ENCODE measurements at regions not wholly inside any gene's neighbourhood (a gene's known extent, or its start where the extent isn't known, plus 50 kb on each side); places are given as distances from the start of the nearest gene placed in this dataset.

DNA sequence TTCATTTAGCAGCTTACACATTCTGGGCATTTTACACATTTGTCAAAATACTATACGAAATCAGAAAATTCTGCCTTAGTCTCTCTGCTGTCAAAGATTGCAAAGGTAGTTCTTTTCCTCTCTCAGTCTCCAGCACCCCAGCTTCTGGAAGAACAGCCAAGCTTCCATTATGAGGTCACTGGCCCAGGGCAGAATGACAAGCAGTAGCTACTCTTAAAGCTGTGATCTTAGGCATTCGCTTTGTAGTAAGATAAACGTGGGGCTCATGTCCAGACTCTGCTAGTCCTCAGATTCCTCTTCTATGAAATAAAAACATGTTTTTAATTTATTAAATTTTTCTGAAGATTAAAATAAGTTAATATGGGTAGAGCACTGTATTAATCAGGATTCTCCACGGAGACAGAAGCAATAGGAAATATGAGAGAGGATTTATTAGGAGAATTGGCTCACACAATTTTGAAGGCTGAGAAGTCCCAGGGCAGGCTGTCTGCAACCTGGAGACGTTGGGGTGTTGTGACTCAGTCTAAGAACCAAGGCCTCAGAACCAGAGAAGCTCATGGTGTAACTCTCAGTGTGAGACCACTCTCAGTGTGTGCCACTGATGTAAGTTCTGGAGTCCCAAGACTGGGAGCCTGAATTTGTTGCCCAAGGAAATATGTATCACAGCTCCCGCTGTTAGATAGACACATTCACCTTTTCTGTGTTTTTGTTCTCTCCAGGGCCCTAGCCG, 201.2 kb downstream of the CMPK2 start:
- H3K9me3 Mint-ChIP-seq = no peaks in the 10 kb centered on the region
- DNase-seq (ENCODE audit: low spot score in 2 of 2) (no peak), ATAC-seq (replicated peaks; ENCODE audit: extremely low read depth, poor library complexity, severe bottlenecking) (no peak)
- H3K36me3 Mint-ChIP-seq (ENCODE audit: insufficient read depth) = no peaks in the 10 kb centered on the region
- H3K4me3 Mint-ChIP-seq = no peak overlapping the region
- no peaks in the 10 kb centered on the region for H3K4me1 Mint-ChIP-seq
- H3K27ac Mint-ChIP-seq (ENCODE audit: low read depth) = no peak overlapping the region
- H3K27me3 Mint-ChIP-seq = peaks cover 41% of the 10 kb centered on the region

GRCh38 chr2:6665093-6666045, 200.3 kb downstream of the CMPK2 start:
- ATAC-seq (replicated peaks; ENCODE audit: extremely low read depth, poor library complexity, severe bottlenecking) = no peak
- no peaks in the 10 kb centered on the region for H3K9me3 Mint-ChIP-seq
- H3K4me1 Mint-ChIP-seq = no peaks in the 10 kb centered on the region
- no peak overlapping the region for H3K4me3 Mint-ChIP-seq
- no peak for DNase-seq (ENCODE audit: low spot score in 2 of 2)
- H3K27me3 Mint-ChIP-seq = peaks cover 43% of the 10 kb centered on the region
- no peaks in the 10 kb centered on the region for H3K36me3 Mint-ChIP-seq (ENCODE audit: insufficient read depth)
- H3K27ac Mint-ChIP-seq (ENCODE audit: low read depth) = no peak overlapping the region

DNA sequence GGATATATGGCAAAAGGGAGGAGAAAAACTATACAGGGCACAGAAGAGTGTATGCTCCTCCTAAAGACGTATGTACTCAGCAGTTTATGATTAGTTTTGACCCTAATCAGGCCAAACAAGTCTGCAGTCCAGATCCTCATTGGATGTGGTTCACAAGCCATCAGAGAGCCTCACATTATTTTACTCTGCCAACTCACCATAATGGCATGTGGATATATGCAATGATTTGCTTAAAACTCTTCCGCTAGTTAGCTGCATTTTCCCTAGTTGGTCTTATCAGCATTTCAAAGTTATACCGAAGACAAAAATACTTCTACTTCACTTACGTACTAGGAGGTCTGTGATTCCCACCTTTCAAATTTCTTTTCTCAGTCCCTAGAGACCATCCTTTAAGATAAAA, 198.4 kb downstream of the CMPK2 start:
- Mint-ChIP-seq H3K27me3 (peaks cover 49% of the 10 kb centered on the region), H3K9me3 (no peaks in the 10 kb centered on the region), H3K4me1 (no peaks in the 10 kb centered on the region), H3K4me3 (no peak overlapping the region), H3K27ac (ENCODE audit: low read depth) (no peak overlapping the region), H3K36me3 (ENCODE audit: insufficient read depth) (no peaks in the 10 kb centered on the region)
- no peak for ATAC-seq (replicated peaks; ENCODE audit: extremely low read depth, poor library complexity, severe bottlenecking)
- no peak for DNase-seq (ENCODE audit: low spot score in 2 of 2)

GRCh38 chr2:6671913-6672312, 193.8 kb downstream of the CMPK2 start:
- no peaks in the 10 kb centered on the region for H3K4me1 Mint-ChIP-seq
- ATAC-seq (replicated peaks; ENCODE audit: extremely low read depth, poor library complexity, severe bottlenecking) = no peak

DNA sequence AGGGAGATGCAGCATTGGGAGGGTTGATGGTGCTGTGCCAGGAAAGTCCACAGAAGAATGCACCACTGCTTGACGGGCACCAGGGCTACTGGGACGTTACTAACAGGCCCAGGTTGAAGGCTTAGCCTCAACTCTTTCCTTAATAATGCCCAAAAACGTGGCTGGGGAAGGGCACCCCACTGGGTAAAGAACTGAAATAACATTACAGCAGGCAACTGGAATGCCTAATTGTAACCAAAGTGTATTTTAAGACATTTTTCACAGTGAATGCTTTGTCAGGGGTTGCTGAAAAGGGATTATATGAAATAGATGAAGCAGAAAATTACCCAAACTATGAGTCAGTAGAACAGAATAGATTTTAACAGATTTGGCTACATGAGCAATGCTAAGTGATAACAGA, 191.3 kb downstream of the CMPK2 start:
- ATAC-seq (replicated peaks; ENCODE audit: extremely low read depth, poor library complexity, severe bottlenecking) = no peak
- H3K9me3 Mint-ChIP-seq = no peaks in the 10 kb centered on the region
- no peaks in the 10 kb centered on the region for H3K4me1 Mint-ChIP-seq
- no peaks in the 10 kb centered on the region for H3K36me3 Mint-ChIP-seq (ENCODE audit: insufficient read depth)
- peaks cover 48% of the 10 kb centered on the region for H3K27me3 Mint-ChIP-seq
- no peak overlapping the region for H3K27ac Mint-ChIP-seq (ENCODE audit: low read depth)
- H3K4me3 Mint-ChIP-seq = no peak overlapping the region
- DNase-seq (ENCODE audit: low spot score in 2 of 2) = no peak

More at GRCh38 chr2:6671913-6672312, 193.8 kb downstream of the CMPK2 start:
- Mint-ChIP-seq H3K27me3 (peaks cover 56% of the 10 kb centered on the region), H3K9me3 (no peaks in the 10 kb centered on the region), H3K4me3 (no peak overlapping the region), H3K27ac (ENCODE audit: low read depth) (no peak overlapping the region), H3K36me3 (ENCODE audit: insufficient read depth) (no peaks in the 10 kb centered on the region)
- no peak for DNase-seq (ENCODE audit: low spot score in 2 of 2)

- H3K27ac Mint-ChIP-seq (ENCODE audit: low read depth) = no peak overlapping the region
- H3K27me3 Mint-ChIP-seq = peaks cover 59% of the 10 kb centered on the region
- no peak for DNase-seq (ENCODE audit: low spot score in 2 of 2)
- H3K4me3 Mint-ChIP-seq = no peak overlapping the region
- H3K36me3 Mint-ChIP-seq (ENCODE audit: insufficient read depth) = no peaks in the 10 kb centered on the region
- H3K4me1 Mint-ChIP-seq = no peaks in the 10 kb centered on the region
- no peaks in the 10 kb centered on the region for H3K9me3 Mint-ChIP-seq
- ATAC-seq (replicated peaks; ENCODE audit: extremely low read depth, poor library complexity, severe bottlenecking) = no peak
These were observed 189.9 kb downstream of the CMPK2 start for GRCh38 chr2:6675791-6676190.

- Mint-ChIP-seq H3K27me3 (peaks cover 64% of the 10 kb centered on the region), H3K4me1 (no peaks in the 10 kb centered on the region), H3K4me3 (no peak overlapping the region), H3K36me3 (ENCODE audit: insufficient read depth) (no peaks in the 10 kb centered on the region), H3K27ac (ENCODE audit: low read depth) (no peak overlapping the region), H3K9me3 (no peaks in the 10 kb centered on the region)
- DNase-seq (ENCODE audit: low spot score in 2 of 2) (no peak), ATAC-seq (replicated peaks; ENCODE audit: extremely low read depth, poor library complexity, severe bottlenecking) (no peak)
These were observed 189.5 kb downstream of the CMPK2 start for GRCh38 chr2:6676241-6676640.

- Mint-ChIP-seq H3K27ac (ENCODE audit: low read depth) (no peak overlapping the region), H3K4me1 (no peaks in the 10 kb centered on the region), H3K27me3 (peaks cover 68% of the 10 kb centered on the region), H3K36me3 (ENCODE audit: insufficient read depth) (no peaks in the 10 kb centered on the region), H3K9me3 (no peaks in the 10 kb centered on the region), H3K4me3 (no peak overlapping the region)
- no peak for ATAC-seq (replicated peaks; ENCODE audit: extremely low read depth, poor library complexity, severe bottlenecking)
- no peak for DNase-seq (ENCODE audit: low spot score in 2 of 2)
These were observed 188.9 kb downstream of the CMPK2 start for GRCh38 chr2:6676776-6677175.

DNA sequence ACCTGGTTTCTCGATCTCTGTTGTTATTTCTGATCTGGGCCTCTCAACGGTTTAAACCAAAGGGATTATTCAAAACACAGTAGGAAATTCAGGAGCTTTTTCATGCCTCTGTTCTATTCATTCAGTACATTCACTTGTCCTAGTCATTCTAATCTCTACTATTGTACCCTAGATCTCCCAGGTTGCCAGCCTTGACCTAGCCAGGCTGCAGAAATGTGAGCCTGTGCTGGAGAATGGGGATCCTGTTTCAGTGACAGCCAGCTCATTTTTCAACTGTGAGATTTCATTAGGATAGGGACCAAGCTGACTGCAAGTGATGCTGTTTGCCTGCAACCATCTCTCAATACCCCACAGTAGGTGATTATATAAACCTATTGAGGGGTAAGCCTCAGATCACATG, 186.2 kb downstream of the CMPK2 start:
- ATAC-seq (replicated peaks; ENCODE audit: extremely low read depth, poor library complexity, severe bottlenecking) (no peak), DNase-seq (ENCODE audit: low spot score in 2 of 2) (no peak)
- H3K27me3 Mint-ChIP-seq = peaks cover 44% of the 10 kb centered on the region
- H3K27ac Mint-ChIP-seq (ENCODE audit: low read depth) = no peak overlapping the region
- no peaks in the 10 kb centered on the region for H3K9me3 Mint-ChIP-seq
- H3K4me1 Mint-ChIP-seq = no peaks in the 10 kb centered on the region
- no peaks in the 10 kb centered on the region for H3K36me3 Mint-ChIP-seq (ENCODE audit: insufficient read depth)
- H3K4me3 Mint-ChIP-seq = no peak overlapping the region

GRCh38 chr2:6683516-6683915, 182.2 kb downstream of the CMPK2 start:
- Mint-ChIP-seq H3K4me1 (no peaks in the 10 kb centered on the region), H3K9me3 (no peaks in the 10 kb centered on the region), H3K4me3 (no peak overlapping the region), H3K36me3 (ENCODE audit: insufficient read depth) (no peaks in the 10 kb centered on the region), H3K27ac (ENCODE audit: low read depth) (no peak overlapping the region), H3K27me3 (peaks cover 51% of the 10 kb centered on the region)
- no peak for DNase-seq (ENCODE audit: low spot score in 2 of 2)
- ATAC-seq (replicated peaks; ENCODE audit: extremely low read depth, poor library complexity, severe bottlenecking) = no peak

DNA sequence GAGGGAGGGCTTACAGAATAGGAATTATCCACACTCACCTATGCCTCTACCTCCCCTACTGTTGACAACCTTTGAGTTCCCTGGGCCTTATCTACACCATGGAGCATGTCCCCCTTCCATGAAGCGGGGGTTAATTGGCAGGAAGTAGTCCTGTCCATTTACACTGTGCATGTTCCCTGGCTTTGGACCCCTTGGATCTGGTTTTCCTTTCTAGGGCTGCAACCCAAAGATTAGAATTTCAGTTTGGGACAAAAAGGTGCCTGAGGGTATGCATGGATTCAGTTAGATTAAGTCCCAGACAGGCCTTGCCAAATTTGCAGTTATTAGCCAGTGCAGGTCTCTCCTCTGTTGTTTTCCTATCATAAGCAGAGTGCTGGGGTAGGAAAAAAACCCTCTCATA, 180.3 kb downstream of the CMPK2 start:
- Mint-ChIP-seq H3K27ac (ENCODE audit: low read depth) (no peak overlapping the region), H3K4me1 (no peaks in the 10 kb centered on the region), H3K9me3 (no peaks in the 10 kb centered on the region), H3K4me3 (no peak overlapping the region), H3K27me3 (peaks cover 35% of the 10 kb centered on the region), H3K36me3 (ENCODE audit: insufficient read depth) (no peaks in the 10 kb centered on the region)
- ATAC-seq (replicated peaks; ENCODE audit: extremely low read depth, poor library complexity, severe bottlenecking) = no peak
- no peak for DNase-seq (ENCODE audit: low spot score in 2 of 2)

DNA sequence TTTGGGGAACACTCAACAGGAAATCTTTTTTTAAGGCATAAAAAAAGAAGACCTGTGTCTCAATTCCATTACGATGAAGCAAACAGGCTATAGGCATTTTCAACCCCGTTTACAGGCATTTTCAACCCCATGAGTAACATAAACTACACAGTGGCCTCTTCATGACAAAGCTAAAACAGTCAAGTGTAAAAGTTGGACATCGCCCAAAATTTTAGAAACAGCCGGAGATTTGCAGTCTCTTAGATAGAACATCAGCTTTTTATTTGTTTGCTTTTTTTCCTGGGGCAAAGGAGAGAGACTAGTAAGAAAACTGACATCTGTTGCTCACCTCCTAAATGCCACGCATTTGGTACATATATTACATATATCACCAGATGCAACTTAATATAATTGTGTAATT, 173.7 kb downstream of the CMPK2 start:
- no peak overlapping the region for H3K27ac Mint-ChIP-seq (ENCODE audit: low read depth)
- H3K4me3 Mint-ChIP-seq = no peak overlapping the region
- ATAC-seq (replicated peaks; ENCODE audit: extremely low read depth, poor library complexity, severe bottlenecking) (no peak), DNase-seq (ENCODE audit: low spot score in 2 of 2) (no peak)
- H3K9me3 Mint-ChIP-seq = no peaks in the 10 kb centered on the region
- H3K36me3 Mint-ChIP-seq (ENCODE audit: insufficient read depth) = no peaks in the 10 kb centered on the region
- H3K4me1 Mint-ChIP-seq = no peaks in the 10 kb centered on the region
- peaks cover 43% of the 10 kb centered on the region for H3K27me3 Mint-ChIP-seq

- Mint-ChIP-seq H3K4me1 (no peaks in the 10 kb centered on the region), H3K4me3 (no peak overlapping the region), H3K27me3 (peaks cover 41% of the 10 kb centered on the region), H3K27ac (ENCODE audit: low read depth) (no peak overlapping the region), H3K9me3 (no peaks in the 10 kb centered on the region), H3K36me3 (ENCODE audit: insufficient read depth) (no peaks in the 10 kb centered on the region)
- DNase-seq (ENCODE audit: low spot score in 2 of 2) = no peak
- ATAC-seq (replicated peaks; ENCODE audit: extremely low read depth, poor library complexity, severe bottlenecking) = no peak
These were observed 172.9 kb downstream of the CMPK2 start for GRCh38 chr2:6692819-6693218.

Measured in central memory CD8-positive, alpha-beta T cell (primary cell).